K562 (cell line): ENCODE measurements at regions not wholly inside any gene's neighbourhood (a gene's known extent, or its start where the extent isn't known, plus 50 kb on each side); places are given as distances from the start of the nearest gene placed in this dataset.

Experiments
- JUN ChIP-seq, 2 experiments: sonication (generic) in 1 of 2; formaldehyde crosslinking in 1 of 2; IDR thresholded peaks; 2 replicates each; pipeline versions ENCODE4 v1.6.1 to v1.8.0; 2012 to 2022; ENCODE audit warnings: borderline replicate concordance in 2 of 2, mild to moderate bottlenecking in 2 of 2, improper control_type of control experiment in 1 of 2, low read depth in 1 of 2, low read length in 1 of 2, missing genetic modification reagents in 1 of 2
- NR2C2 ChIP-seq, 2 experiments: fragments of 200-800 bp in 1 of 2; sonication (Bioruptor generic) in 1 of 2; sonication (generic) in 1 of 2; formaldehyde crosslinking in 1 of 2; IDR thresholded peaks; 2 replicates each; pipeline versions ENCODE4 v1.6.1 to v1.8.0; 2016 to 2022; ENCODE audit warnings: mild to moderate bottlenecking in 1 of 2, missing compliant biosample characterization in 1 of 2, missing genetic modification characterization in 1 of 2, missing genetic modification reagents in 1 of 2
- PCBP1 ChIP-seq: fragments of 200-400 bp; formaldehyde crosslinking; IDR thresholded peaks from 2 replicates; pipeline ENCODE4 v1.6.1; 2018; ENCODE audit warnings: mild to moderate bottlenecking, low read depth, low read length; ENCODE audit not compliant: poor library complexity, severe bottlenecking
- PKNOX1 ChIP-seq: fragments of 450-650 bp; IDR thresholded peaks from 2 replicates; pipeline ENCODE4 v1.6.1; 2016
- SIN3A ChIP-seq, 2 experiments: fragments of 150-350 bp in 1 of 2; IDR thresholded peaks; 2 replicates each; pipeline ENCODE4 v1.6.1; 2011 to 2016; ENCODE audit warnings: borderline replicate concordance in 2 of 2, low read depth in 2 of 2, low read length in 2 of 2, mild to moderate bottlenecking in 2 of 2, moderate library complexity in 2 of 2; ENCODE audit not compliant: control insufficient read depth in 1 of 2
- SMC3 ChIP-seq: conservative IDR thresholded peaks from 2 replicates; pipeline ENCODE4 v1.6.1; 2011; ENCODE audit warnings: low read depth, low read length, improper control_type of control experiment; ENCODE audit not compliant: insufficient read depth
- ZBTB33 ChIP-seq: sonication (generic); formaldehyde crosslinking; IDR thresholded peaks from 2 replicates; pipeline ENCODE4 v1.8.1; 2023; ENCODE audit warnings: mild to moderate bottlenecking, missing genetic modification reagents
- ZNF23 ChIP-seq: fragments of 250-450 bp; sonication (Bioruptor Pico); IDR thresholded peaks from 2 replicates; pipeline ENCODE4 v1.4.0; 2020; ENCODE audit warnings: mild to moderate bottlenecking
- ZSCAN32 ChIP-seq: fragments of 450-650 bp; formaldehyde crosslinking; IDR thresholded peaks from 2 replicates; pipeline ENCODE4 v1.4.0; 2020; ENCODE audit warnings: mild to moderate bottlenecking, moderate library complexity

- TF ChIP-seq PKNOX1 (no peak), NR2C2 (CRISPR knock-in tag; IDR thresholded peaks at IDR 0.05) (no peak), NR2C2 (tag; IDR thresholded peaks at IDR 0.05) (no peak), SMC3 (no peak), SIN3A (IDR thresholded peaks at IDR 0.05; ENCODE audit: borderline replicate concordance in 2 of 2, control insufficient read depth in 1 of 2, low read depth in 2 of 2, low read length in 2 of 2) (no peak), PCBP1 (no peak), ZNF23 (CRISPR knock-in tag) (no peak), ZBTB33 (CRISPR knock-in tag) (no peak), ZSCAN32 (no peak), JUN (IDR thresholded peaks at IDR 0.05; ENCODE audit: borderline replicate concordance, low read depth, low read length) (no peak), JUN (CRISPR knock-in tag; IDR thresholded peaks at IDR 0.05; ENCODE audit: borderline replicate concordance) (no peak)
Measured at GRCh38 chr21:16179773-16180172, 450.0 kb downstream of the USP25 start.
